Suprapubic skin (tissue), 4 donors: ENCODE measurements at regions not wholly inside any gene's neighbourhood (a gene's known extent, or its start where the extent isn't known, plus 50 kb on each side); places are given as distances from the start of the nearest gene placed in this dataset.

Source experiments
- EP300 ChIP-seq: sonication (generic); formaldehyde crosslinking; IDR thresholded peaks from one replicate; pipeline ENCODE4 v1.6.1; 2017; ENCODE audit warnings: antibody characterized with exemption
- POLR2A ChIP-seq, 2 donors: fragments of 450-650 bp; IDR thresholded peaks; one replicate each; pipeline ENCODE4 v1.6.1; 2017; ENCODE audit warnings: antibody characterized with exemption in 2 of 2, mild to moderate bottlenecking in 2 of 2, moderate library complexity in 2 of 2
- POLR2AphosphoS5 ChIP-seq, 3 donors: sonication (generic); formaldehyde crosslinking; IDR thresholded peaks; one replicate each; pipeline ENCODE4 v1.6.1; 2017; ENCODE audit warnings: antibody characterized with exemption in 3 of 3
- TF ChIP-seq, protein P1 (sequence below), 2 donors: fragments of 200-600 bp in 1 of 2; fragments of 450-650 bp in 1 of 2; sonication (generic) in 1 of 2; IDR thresholded peaks; one replicate each; pipeline ENCODE4 v1.5.1; 2016 to 2019; ENCODE audit warnings: antibody characterized with exemption in 2 of 2, mild to moderate bottlenecking in 1 of 2, moderate library complexity in 1 of 2

DNA sequence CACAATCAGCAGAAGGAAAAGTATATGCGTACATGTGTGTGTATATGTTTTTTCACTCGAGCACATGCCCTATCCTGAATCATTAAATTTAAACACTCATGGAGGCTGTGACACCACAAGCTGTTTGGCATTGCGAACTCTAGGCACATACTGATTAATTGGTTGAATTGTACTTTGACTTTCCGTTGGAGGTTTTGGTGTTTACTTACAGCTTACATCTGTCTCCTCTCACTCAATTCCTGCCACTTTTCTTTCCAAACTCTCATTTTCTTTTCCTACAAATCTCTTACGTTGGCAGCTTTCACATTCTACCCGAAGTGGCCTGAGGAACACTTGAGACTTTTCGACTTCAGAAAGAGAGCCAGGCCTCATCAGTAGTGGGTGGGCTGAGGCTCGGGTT lies 434.1 kb upstream of the SEMA6D start:
- TF ChIP-seq POLR2A (IDR thresholded peaks at IDR 0.05) (no peak), EP300 (no peak), POLR2AphosphoS5 (IDR thresholded peaks at IDR 0.05) (no peak)
- TF ChIP-seq, protein P1, sequence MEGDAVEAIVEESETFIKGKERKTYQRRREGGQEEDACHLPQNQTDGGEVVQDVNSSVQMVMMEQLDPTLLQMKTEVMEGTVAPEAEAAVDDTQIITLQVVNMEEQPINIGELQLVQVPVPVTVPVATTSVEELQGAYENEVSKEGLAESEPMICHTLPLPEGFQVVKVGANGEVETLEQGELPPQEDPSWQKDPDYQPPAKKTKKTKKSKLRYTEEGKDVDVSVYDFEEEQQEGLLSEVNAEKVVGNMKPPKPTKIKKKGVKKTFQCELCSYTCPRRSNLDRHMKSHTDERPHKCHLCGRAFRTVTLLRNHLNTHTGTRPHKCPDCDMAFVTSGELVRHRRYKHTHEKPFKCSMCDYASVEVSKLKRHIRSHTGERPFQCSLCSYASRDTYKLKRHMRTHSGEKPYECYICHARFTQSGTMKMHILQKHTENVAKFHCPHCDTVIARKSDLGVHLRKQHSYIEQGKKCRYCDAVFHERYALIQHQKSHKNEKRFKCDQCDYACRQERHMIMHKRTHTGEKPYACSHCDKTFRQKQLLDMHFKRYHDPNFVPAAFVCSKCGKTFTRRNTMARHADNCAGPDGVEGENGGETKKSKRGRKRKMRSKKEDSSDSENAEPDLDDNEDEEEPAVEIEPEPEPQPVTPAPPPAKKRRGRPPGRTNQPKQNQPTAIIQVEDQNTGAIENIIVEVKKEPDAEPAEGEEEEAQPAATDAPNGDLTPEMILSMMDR (IDR thresholded peaks at IDR 0.05): no peak
